NT2/D1 (cell line): ENCODE measurements at regions not wholly inside any gene's neighbourhood (a gene's known extent, or its start where the extent isn't known, plus 50 kb on each side); places are given as distances from the start of the nearest gene placed in this dataset.

Source experiments
- SUZ12 ChIP-seq: IDR thresholded peaks from 2 replicates; pipeline ENCODE4 v1.6.1; 2011; ENCODE audit not compliant: insufficient read length, insufficient read depth; ENCODE audit errors: extremely low read depth
- ZNF274 ChIP-seq: IDR thresholded peaks from 2 replicates; pipeline ENCODE4 v1.6.1; 2011; ENCODE audit warnings: mild to moderate bottlenecking, low read depth, low read length

DNA sequence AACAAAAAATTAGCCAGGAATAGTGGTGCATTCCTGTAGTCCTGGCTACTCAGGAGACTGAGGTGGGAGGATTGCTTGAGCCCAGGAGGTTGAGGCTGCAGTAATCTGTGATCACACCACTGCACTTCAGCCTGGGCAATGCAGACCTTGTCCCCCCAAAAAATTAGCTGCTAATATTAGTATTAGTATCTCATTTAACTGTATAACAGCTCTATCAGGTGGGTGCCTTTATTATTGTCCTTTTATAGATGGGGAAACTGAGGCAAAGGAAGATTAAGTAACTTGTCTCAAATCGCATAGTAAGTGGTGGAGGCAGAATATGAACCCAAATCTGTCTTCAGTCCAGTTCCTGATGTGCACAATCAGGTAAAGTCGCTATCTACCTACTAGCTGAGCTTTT is 142.3 kb upstream of the CRY1 start:
- TF ChIP-seq ZNF274 (no peak), SUZ12 (no peak)
